ENCODE measurements at regions not wholly inside any gene's neighbourhood (a gene's known extent, or its start where the extent isn't known, plus 50 kb on each side); places are given as distances from the start of the nearest gene placed in this dataset.
"Not testable (repeated sequence)": the region's sequence is repeated elsewhere in the genome, so short reads cannot be mapped to it uniquely, and the experiment has no call there.

DNA sequence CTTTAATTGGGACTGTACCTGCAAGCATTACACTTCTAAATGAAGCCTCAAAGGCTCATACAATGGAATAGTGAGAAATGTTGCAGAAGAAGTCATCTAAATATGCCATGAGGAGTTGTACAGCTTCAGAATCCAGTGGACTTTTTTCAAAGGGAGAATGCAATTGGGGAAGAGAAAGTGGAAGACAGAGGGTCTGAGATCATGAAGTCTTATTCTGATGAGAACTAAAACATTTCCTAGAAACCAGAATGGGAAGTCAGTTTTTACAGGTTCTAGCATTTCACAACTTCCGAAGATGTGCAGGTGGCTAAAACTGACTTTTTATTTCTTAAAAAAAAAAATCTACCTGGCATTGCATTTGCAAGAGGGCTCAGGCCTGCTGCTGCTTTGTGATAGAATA lies 424.4 kb upstream of the RUNX1 start:
- DNase-seq: no peak

DNA sequence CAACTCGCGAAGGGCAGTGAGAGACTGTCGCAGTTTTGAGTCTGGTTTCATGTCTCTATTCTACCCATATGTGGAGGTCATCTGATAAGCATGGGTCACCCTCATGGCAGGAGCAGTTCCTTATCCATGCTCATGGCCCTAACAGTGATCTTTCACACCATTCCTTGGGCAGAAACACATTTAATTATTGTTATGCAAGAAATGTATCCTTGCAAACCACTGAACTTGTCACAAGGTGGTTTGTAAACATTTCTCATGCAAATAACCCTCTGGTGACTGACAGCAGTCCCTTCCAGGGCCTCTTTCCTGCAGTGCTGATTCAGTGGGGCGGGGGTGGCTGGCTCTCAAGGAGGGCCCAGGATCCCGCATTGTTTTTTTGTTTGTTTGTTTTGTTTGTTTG lies 421.4 kb upstream of the RUNX1 start:
- no peak for DNase-seq

DNA sequence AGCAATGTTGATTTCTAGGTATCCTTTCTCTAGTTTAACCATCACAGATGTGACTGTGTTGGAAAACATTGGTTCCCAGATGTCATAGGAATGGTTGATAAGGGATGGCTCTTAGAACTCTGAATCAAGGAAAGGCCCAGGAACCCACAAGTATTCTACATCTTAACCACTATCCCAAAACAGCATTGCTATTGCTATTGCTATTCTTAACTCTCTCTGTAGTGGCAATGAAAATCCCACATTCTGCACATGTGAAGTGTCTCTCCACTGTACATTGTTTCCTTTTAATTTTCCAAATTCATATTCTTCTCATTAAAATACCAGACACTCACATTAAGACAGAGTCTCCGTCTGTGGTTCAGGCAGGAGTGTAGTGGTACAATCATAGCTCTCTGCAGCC lies 420.4 kb upstream of the RUNX1 start:
- no peak for DNase-seq

DNA sequence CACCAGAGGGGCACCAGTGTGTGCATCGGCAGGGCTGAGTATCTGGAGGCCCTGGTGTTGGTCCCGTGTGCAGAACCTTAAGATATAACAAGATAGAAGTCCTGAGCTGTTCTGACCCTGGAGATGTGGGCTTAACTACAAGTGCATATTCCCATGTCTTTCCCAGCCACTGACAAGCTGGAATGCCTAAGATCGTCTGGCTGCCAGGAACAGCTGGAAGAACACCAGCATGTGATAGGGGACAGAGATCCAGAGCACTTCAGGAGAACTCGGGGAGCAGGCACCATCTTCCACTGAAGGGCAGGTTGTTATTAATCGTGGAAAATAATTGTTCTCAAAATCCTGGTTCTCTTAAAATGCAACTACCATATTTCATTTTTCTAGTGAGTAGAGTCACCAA lies 419.9 kb upstream of the RUNX1 start:
- no peak for DNase-seq

DNA sequence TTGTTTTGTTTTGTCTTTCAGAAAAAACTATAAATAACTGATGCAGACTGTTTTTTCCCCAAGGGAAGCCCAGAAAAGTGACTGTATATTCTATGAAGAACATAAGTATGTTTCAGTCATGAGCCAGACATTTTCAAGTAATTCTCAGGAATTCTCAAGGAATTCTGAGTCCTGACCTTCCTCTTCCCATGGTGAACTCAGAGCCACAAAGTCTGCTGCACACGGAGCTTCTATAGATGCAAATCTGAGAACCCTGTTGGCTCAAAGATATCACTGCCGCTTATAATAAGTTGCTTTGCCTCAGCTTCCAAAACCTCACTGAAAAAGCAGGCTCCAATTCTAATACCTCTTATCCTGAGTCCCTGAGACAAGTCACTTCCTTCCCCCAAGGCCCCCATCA lies 418.5 kb upstream of the RUNX1 start:
- DNase-seq: no peak

DNA sequence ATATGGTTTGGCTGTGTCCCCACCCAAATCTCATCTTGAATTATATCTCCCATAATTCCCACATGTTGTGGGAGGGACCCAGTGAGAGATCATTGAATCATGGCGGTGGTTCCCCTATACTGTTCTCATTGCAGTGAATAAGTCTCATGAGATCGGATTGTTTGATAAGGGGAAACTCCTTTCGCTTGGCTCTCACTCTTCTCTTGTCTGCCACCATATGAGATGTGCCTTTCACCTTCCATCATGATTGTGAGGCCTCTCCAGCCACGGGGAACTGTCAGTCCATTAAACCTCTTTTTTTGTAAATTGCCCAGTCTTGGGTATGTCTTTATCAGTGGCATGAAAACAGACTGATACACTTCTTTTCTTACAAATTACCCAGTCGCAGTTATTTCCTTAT lies 417.6 kb upstream of the RUNX1 start:
- DNase-seq: not testable (repeated sequence)

DNA sequence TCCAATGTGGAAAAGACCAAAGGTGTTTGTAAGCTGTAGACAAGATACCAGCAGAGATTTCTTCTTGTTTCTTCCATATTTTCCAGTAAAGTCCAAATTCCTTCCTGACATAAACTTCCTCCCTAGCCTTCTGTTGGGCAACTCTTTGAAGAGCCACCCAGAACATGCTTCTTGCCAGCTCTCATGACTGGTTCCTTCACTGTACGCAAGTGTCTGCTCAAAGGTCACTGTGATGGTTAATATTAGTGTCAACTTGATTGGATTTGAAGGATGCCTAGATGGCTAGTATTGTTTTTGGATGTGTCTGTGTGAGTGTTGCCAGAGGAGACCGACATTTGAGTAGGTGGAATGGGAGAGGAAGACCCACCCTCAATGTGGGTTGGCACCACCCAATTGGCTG lies 416.6 kb upstream of the RUNX1 start:
- no peak for DNase-seq

DNA sequence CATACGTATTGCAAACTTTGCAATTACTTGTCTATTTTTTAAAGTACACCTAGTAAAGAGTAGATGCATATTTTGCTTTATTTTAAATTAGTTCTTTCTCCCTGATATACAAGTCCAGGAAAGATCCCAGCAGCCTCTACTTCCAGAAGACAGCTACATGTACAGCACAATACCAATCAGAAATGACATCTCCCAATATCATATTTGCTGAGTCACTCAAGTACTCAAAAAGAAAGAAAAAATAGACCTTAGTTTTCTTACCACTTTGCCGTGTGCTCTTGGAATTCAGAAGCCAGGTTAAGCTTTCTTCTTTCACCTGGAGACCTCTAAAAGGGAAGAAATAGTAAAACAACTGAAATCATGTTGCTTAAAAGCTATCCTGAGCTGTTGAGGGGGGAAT lies 412.6 kb upstream of the RUNX1 start:
- no peak for DNase-seq

DNA sequence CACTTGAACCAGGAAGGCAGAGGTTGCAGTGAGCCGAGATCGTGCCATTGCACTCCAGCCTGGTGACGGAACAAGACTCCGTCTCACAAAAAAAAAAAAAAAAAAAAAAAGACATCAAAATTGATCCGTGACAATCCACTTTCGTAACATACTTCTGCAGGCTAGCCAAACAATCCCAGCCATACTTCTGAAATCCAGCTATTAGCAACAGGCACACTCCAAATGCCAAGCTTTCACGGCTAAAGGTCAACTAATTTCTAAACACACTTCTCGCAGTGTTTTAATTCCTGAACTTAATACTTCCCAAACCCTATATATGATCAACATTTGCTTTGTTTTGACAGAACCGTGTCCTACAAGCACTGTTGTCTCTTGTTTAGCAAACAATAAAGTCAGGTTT lies 411.3 kb upstream of the RUNX1 start:
- no peak for DNase-seq

DNA sequence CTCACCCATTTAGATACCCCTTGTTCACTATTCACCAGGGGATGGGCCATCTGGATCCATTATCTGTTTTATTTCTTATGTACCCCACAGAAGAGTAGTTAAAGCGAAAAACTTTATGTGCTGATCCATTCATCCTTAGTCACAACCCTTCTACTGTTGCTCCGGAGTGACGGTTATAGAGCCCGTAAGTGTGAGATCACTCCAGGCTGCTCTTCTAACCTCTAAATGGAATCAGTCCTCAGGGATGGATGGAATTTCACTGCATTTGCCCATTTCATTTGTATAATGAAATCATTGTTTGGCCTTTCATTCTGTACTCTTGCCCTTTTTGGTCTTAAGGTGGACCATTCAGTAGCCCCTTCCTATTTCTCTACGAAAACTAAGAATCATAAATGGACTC lies 409.3 kb upstream of the RUNX1 start:
- no peak for DNase-seq

DNA sequence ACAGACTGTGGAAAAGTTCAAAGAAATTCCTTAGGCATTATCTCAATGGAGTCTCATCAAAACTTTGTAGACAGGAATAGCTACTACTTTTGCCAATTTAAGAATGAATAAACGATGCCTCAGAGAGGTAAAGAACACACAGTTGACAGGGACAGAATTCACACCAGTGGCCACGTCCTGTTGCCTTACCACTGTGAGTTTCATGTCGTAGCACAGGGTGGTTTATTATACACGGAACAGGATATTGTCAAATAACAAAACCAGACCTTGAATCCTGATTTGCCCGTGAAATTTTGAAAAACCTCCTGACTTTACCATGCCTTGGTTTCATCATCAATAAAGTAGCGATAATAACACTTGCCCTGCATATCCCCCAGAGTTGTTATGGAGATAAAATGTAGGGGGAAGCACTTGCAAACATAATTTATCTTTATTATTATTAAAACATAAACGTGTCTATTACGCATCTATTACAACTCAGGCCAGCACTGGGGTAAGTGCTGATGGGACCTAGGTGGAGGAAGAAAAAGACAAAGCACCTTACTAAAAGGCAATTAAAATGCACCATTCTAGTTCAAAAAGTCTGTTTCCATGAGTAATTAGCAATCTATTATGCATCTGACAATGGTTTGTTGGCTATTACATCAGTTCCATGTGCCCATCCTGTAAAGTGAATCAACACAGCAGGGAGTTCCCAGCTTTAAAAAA lies 408.1 kb upstream of the RUNX1 start:
- DNase-seq: no peak

DNA sequence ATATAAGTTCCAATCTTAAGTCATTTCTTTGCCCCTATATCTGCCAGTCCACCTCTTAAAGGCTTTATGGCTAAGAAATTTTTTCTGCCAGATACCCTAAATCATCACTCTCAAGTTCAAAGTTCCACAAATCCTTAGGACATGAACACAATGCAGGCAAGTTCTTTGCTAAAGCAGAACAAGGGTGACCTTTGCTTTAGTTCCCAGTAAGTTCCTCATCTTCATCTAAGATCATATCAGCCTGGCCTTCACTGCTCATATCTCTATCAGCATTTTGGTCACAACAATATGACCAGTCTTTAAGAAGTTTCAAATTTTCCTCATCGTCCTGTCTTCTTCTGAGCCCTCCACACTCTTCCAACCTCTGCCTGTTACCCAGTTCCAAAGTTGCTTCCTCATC lies 402.2 kb upstream of the RUNX1 start:
- DNase-seq: no peak

DNA sequence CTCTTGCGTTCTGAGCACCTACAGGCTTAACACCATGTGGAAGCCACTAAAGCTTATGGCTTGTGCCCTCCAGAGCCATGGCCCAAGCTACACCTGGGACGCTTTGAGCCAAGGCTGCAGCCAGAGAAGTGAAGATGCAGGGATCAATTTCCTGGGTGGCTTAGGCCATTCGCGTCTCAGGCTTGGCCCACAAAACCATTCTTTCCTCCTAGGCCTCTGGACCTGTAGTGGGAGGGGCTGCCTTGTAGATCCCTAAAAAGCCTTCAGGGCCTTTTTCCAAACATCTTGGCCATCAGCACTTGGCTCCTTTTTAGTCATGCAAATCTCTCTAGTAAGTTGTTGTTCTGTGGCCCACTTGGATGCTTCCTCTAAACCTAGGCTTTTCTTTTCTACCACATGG lies 401.7 kb upstream of the RUNX1 start:
- no peak for DNase-seq

DNA sequence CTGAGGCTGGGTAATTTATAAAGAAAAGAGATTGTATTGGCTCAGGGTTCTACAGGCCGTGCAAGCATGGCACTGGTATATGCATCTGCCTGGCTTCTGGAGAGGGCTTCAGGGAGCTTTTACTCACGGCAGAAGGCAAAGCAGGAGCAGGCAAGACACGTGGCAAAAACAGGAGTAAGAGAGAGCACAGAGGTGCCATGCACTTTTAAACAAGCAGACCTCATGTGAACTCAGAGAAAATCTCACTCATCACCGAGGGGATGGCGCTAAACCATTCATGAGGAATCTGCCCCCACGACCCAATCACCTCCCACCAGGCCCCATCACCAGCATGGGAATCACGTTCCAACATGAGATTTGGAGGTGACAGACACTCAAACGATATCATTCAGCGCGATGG lies 400.7 kb upstream of the RUNX1 start:
- no peak for DNase-seq

DNA sequence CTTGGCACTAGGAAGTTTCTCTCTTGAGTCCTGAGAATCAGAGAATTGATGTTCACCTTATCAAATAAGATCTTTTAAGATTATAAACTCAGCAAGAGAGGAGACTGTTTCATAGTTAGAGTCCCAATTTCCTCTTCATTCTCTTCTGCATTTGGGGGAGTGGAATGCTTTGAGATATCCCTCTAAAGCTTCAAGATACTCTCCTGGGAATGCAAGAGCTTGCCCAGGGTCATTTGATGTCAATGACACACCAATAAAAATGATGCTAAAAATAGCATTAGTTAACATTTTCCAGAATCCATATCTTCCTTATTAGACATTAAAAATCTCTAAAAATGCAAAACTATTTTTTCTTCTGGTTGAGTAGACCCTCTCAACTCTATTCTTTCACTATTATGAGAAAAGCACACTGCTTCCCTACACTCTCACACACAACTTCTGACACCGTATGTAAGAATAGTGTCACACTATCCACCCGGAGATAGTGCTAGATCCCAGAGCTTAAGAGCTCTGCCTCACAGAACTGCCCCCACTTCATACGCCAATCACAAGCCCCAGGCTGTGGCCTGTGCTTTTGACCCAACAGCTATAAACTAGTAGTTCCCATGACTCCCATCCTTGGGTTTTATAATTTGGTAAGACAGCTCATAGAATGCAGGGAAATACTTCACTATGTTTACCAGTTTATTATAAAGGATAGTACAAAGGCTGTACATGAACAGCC lies 399.9 kb upstream of the RUNX1 start:
- DNase-seq: no peak

DNA sequence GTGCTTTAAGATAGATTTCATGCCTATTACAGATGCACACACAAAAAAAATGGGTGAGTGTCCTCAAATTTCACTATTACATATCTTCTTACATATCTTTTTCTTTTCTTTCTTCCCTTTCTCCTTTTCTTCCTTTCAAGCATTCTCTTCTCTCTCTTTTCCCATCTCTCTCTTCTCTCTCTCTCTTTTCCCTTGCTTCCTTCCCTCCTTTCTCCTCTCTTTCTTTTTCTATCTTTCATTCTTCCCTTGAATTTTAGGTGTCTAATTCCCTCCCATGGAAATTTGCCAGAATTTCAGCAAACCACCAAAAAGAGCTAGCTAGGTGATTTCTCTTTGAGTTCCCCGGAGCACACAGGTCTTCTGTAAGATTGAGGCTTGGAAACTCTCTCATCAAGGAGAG lies 395.3 kb upstream of the RUNX1 start:
- no peak for DNase-seq

DNA sequence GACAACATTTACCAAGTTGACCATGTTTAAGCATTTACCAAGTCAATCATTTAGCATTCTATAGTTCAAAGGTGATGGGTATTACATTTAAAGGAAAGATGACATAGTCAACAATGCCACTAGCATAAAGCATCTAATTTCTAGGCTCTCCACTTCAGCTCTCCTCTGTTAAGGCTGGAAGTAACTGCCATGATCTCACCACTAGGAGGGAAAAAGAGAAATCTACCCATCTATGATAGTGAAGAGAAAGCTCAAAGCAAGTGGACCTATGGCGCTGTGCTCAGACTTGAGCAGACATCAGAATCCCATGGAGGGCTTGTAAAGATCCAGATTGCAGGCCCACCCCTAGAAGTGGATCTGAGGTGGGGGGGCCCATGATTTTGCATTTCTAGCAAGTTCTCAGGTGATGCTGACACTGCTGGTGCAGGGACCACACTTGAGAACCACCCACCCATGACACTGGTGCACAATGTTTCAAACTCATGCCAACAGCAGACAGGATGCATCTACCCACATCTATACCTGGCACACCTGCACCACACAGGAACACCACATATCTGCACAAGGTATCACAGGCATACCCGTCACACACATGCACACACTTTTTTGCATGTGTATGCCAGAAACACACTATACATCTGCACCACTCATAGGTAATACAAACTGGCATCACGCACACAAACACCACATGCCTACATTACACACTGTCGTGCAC lies 392.9 kb upstream of the RUNX1 start:
- DNase-seq: no peak

DNA sequence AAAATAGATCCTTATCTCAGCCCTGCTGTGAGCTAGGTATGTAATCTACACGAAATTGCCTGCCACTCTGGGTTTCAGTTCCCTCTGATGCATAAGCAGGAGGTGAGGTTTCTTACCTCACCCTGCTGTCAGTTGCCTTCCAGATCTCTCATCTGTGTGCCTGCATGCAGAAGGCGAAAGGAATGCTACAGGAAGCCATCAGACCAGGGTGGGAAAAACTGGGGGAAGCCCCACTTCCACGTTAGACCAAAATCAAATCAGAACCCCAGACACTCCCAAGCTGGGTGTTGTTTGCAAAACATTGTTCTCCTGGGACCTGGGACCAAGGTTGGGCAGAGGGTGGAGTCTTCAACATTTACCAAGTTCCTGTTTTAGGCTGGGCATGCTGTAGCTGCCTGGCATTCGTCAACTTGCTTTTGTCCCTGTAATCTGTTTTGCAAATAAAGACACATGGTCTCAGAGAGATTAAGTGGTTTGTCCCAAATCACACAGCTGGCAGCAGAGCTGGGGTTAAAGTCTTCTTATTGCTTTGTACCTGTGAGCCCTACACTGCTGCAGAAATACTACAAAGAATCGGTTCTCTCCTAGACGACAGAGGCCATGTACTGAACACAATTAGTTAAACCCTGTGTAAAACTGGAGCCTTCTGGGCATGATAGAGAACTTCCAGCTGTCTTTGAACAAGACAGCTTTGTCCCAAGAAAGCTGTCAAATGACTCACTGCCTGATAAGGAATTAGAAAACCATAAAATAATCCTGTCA lies 389.7 kb upstream of the RUNX1 start:
- no peak for DNase-seq

DNA sequence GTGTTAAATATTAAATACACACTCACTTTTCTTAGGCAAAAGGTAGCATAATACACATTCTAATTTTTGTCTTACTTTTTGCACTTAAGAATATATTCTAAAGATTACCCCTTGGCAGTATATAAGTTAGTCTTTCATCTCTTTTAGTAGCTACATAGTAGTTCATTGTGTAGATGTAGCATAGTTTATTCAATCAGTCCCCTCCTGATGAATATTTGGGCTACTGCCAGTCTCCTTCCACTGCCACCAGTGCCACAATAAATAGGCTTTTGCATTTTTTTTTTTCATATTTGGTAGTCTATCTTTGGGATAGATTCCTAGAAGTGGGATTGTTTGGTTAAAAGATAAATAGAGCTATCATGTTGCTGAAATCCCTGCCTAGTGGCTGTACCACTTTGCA lies 388.8 kb upstream of the RUNX1 start:
- no peak for DNase-seq

DNA sequence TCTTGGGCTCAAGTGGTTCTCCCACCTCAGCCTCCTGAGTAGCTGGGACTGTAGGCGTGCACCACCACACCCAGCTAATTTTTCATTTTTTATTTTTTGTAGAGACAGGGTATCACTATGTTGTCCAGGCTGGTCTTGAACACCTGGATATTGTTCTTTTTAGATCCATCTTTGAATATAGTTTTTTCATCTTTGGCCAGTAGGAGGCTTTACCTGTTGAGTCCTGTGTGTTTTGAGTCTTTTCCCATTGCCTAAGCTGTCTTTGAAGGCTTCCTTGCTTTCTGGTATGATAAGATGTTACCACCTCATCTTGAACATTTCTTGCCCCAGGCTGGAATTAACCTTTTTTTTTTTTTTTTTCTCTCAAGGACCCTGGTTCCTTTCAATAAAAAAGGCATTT lies 387.8 kb upstream of the RUNX1 start:
- DNase-seq: no peak

DNA sequence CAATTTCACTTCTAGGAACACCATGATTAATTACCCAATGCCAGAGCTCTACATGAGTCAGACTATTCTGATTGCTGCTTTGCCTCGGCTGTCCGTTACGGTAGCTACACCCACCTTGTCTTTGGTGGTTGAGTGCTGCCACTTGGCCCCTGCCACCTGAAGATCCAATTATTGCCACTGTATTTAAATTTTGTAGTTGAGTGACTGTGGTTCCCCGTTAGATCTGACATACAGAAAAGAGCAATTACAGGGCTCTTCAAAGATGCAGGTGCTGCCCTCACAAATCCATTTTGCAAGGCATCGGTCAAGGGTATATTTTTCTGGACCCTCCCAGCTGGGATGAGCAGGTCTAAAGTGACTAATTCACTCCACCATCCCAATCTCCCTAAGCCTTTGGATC lies 383.5 kb upstream of the RUNX1 start:
- not testable (repeated sequence) for DNase-seq

DNA sequence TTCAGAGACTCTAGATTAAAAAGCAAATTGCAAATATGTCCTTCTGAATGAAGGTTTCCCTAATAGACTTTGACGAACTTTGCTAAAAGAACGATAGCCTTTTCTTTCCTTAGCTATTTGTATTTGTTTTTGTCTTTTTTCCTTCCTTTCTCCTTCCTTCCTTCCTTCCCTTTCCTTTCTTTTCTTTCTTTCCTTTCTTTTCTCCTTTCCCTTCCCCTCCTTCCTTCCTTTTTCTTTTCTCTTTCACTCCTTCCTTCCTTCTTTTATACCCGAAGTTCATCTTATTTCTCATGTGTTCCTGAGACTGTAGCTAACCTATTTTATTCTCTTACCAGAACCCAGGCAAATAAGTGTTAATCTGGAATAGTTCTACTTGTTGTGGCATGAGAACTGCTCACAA lies 381.2 kb upstream of the RUNX1 start:
- DNase-seq: no peak

DNA sequence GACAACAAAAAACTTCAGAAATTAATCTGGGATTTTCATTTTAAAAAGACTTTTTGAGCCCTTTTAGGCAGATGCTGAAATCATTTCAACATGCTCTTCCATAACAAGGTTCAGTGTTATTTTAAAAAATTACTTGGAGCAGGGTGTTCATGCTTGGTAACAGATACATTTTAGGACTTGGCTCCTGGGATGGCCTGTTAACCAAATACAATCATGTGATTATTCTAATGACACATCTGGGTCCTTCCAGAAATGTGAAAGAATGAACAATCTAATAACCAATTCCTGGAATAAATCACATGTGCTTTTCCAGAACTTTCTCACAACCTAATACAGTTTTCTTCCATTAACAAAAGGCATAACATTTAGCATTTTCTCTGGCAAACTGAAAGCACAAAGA lies 379.8 kb upstream of the RUNX1 start:
- no peak for DNase-seq
